ENCODE measurements at regions not wholly inside any gene's neighbourhood (a gene's known extent, or its start where the extent isn't known, plus 50 kb on each side); places are given as distances from the start of the nearest gene placed in this dataset.

DNA sequence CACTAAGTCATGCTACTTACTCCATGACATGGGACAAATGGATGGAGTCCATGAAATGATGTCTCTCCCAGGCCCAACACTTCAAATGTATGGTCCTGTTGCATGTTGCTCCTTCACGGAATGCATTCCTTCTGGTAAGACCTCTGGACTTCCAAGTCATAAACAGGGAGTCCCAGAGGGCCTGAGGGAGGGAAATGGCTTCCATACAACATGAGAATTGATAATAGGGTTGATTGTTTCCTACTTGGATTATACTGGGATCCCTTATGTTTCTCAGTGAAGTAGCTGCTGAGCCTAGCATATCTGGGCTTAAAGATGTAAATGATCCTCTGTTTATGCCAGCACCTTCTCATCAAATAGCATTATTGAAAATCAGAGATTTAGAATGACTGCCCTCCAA is 104.2 kb upstream of the MAGI3 start:
- TF ChIP-seq, protein P1, sequence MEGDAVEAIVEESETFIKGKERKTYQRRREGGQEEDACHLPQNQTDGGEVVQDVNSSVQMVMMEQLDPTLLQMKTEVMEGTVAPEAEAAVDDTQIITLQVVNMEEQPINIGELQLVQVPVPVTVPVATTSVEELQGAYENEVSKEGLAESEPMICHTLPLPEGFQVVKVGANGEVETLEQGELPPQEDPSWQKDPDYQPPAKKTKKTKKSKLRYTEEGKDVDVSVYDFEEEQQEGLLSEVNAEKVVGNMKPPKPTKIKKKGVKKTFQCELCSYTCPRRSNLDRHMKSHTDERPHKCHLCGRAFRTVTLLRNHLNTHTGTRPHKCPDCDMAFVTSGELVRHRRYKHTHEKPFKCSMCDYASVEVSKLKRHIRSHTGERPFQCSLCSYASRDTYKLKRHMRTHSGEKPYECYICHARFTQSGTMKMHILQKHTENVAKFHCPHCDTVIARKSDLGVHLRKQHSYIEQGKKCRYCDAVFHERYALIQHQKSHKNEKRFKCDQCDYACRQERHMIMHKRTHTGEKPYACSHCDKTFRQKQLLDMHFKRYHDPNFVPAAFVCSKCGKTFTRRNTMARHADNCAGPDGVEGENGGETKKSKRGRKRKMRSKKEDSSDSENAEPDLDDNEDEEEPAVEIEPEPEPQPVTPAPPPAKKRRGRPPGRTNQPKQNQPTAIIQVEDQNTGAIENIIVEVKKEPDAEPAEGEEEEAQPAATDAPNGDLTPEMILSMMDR (IDR thresholded peaks at IDR 0.05): no peak
- no peak for TF ChIP-seq POLR2A (IDR thresholded peaks at IDR 0.05)
- Histone ChIP-seq H3K4me1 (no peaks in the 10 kb centered on the region), H3K4me3 (no peak overlapping the region), H3K9me3 (no peaks in the 10 kb centered on the region), H3K27ac (no peak overlapping the region), H3K27me3 (no peaks in the 10 kb centered on the region), H3K36me3 (ENCODE audit: low read depth, missing control alignments) (no peaks in the 10 kb centered on the region)
- WGBS, 2 donors: 85 to 100% methylated on average over 1 of the region's 1 CpG
- intact Hi-C loops (cut with DNase I; ENCODE audit: low total_unique reads): no loop called here
- no peak for DNase-seq

DNA sequence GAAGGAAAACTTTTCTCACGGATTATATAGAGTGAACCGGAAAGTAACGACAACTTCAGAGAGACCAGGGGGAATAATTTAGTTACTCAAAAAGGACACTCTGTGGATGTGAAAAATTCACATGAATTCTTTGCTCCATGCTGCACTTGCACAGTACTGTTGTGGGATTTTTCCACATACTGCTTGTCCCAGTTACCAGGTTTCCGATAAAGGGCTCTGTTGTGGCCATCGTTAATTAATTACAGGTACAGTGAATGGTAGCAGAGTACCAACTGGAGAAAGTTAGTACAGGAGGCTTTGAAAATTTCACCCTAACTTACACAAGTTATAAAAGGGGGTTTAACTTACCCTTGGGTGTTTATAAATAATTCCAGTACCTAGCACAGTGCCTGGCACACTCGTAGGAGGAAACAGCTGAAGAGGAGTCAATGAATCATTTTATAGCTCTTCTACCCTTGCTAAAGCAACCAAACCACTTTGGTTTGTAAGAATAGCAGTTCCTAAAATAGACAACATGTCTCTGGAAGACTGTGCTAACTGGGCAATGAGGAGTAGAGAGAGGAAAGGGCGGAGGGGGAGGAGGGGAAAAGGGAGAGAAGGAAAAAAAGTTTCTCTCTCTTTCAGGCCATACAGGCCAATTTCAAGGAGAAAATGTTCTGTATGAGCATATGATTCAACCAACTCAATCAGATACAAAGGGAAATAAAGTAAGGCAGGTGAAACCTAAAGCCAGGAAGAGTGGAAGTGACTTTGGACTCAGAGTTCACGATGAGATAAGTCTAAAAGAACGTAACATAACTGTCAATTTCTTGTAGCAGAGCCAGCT is 98.3 kb upstream of the MAGI3 start:
- no peaks in the 10 kb centered on the region for H3K27me3 ChIP-seq
- no peak overlapping the region for H3K27ac ChIP-seq
- H3K9me3 ChIP-seq: no peaks in the 10 kb centered on the region
- intact Hi-C loops (cut with DNase I; ENCODE audit: low total_unique reads): no loop called here
- no peaks in the 10 kb centered on the region for H3K36me3 ChIP-seq (ENCODE audit: low read depth, missing control alignments)
- H3K4me1 ChIP-seq: no peaks in the 10 kb centered on the region
- 86 to 92% methylated on average over 9 of the region's 9 CpGs for WGBS, 2 donors
- TF ChIP-seq, protein P1 (IDR thresholded peaks at IDR 0.05): no peak
- no peak overlapping the region for H3K4me3 ChIP-seq
- no peak for DNase-seq

DNA sequence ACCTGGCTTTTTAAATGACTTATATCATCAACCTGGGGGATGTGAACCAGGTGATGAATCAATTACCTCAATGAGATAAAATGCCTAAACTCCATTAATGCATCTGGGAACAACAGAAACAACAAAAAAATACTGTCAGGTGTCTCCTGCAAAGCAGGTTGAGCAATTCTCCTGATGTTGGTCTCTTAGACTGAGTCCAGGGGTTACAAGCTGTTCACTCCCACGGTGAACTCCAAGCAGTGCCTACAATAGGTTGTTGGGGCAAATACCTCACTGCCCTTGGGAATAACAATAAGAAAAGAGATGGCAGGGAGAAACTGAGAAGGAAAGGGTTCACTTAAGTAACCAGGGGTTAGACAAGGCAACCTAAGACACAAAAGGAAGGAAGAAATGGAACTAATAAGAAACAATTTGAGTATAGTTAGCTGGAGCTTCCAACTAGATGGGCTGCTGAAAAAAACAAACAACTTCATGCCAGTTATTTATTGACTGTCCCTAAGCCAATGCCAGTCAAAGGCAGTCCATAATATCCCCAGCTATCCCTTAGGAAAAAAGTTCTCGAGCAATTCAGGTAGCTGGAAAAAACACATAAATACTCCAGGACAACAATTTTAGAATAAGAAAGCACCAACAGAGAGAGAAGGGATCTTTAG is 97.6 kb upstream of the MAGI3 start:
- H3K4me3 ChIP-seq: no peak overlapping the region
- 90 to 92% methylated on average over 2 of the region's 2 CpGs for whole genome bisulfite sequencing, 2 donors
- no peaks in the 10 kb centered on the region for H3K9me3 ChIP-seq
- H3K27ac ChIP-seq: no peak overlapping the region
- H3K36me3 ChIP-seq (ENCODE audit: low read depth, missing control alignments): no peaks in the 10 kb centered on the region
- no peaks in the 10 kb centered on the region for H3K4me1 ChIP-seq
- TF ChIP-seq, protein P1 (IDR thresholded peaks at IDR 0.05): no peak
- TF ChIP-seq POLR2A (IDR thresholded peaks at IDR 0.05): no peak
- intact Hi-C loops (cut with DNase I; ENCODE audit: low total_unique reads): no loop called here
- no peak for DNase-seq
- no peaks in the 10 kb centered on the region for H3K27me3 ChIP-seq

DNA sequence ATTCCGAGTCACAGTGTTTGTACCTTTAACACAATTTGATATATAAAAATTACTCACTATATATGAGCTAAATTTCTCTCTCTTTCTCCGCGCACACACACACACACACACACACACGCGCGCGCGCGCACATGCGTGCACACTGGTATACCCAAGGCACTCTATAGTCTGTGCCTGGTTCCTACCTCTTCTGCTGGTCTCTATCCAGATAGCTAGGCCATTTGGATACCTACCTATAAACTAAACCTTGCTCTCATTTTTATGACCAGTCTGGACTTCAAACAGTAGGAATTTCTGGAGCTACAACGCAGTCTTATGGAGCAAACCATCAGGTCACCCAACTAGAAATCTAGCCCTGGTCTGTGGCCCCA is 97.1 kb upstream of the MAGI3 start:
- no peak overlapping the region for H3K4me3 ChIP-seq
- H3K27ac ChIP-seq: no peak overlapping the region
- WGBS, 2 donors: 81 to 92% methylated on average over 11 of the region's 11 CpGs
- TF ChIP-seq, protein P1 (IDR thresholded peaks at IDR 0.05): no peak
- no peak for TF ChIP-seq POLR2A (IDR thresholded peaks at IDR 0.05)
- H3K9me3 ChIP-seq: no peaks in the 10 kb centered on the region
- DNase-seq: no peak
- no peaks in the 10 kb centered on the region for H3K4me1 ChIP-seq
- intact Hi-C loops (cut with DNase I; ENCODE audit: low total_unique reads): no loop called here
- H3K27me3 ChIP-seq: no peaks in the 10 kb centered on the region
- no peaks in the 10 kb centered on the region for H3K36me3 ChIP-seq (ENCODE audit: low read depth, missing control alignments)

Measured in testis (tissue), 2 donors.